ENCODE measurements at regions not wholly inside any gene's neighbourhood (a gene's known extent, or its start where the extent isn't known, plus 50 kb on each side); places are given as distances from the start of the nearest gene placed in this dataset.
"Not testable (repeated sequence)": the region's sequence is repeated elsewhere in the genome, so short reads cannot be mapped to it uniquely, and the experiment has no call there.

DNA sequence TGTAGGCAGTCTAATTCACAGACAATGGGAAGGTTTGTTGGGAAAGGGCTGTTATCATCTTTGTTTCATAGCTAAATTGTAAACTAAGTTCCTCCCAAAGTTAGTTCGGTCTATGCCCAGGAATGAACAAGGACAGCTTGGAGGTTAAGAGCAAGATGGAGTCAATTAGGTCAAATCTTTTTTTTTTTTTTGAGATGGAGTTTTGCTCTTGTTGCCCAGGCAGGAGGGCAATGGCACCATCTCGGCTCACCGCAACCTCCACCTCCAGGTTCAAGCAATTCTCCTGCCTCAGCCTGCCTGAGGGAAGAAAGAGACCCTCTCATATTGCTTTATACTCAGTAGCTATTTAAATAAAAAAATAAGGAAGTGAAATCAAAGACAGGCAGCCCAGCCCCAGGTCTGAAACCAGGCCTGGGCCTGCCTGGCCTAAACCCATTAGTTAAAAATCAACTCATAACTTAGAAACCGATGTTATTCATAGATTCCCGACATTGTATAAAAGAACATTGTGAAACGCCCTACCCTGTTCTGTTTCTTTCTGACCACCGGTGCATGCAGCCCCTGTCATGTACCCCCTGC, 297.4 kb upstream of the SGCG start:
- Histone ChIP-seq H3K9me3 (ENCODE audit: control insufficient read depth, insufficient read depth, low read length) (no peaks in the 10 kb centered on the region), H3K27me3 (ENCODE audit: control insufficient read depth, insufficient read depth, low read length) (no peaks in the 10 kb centered on the region), H3K27ac (ENCODE audit: low read depth, low read length) (no peak overlapping the region), H3K4me3 (ENCODE audit: low read depth, low read length) (no peak overlapping the region)
- ChIA-PET CTCF (no interaction called here), POLR2A (no interaction called here)
- TF ChIP-seq, protein P1, sequence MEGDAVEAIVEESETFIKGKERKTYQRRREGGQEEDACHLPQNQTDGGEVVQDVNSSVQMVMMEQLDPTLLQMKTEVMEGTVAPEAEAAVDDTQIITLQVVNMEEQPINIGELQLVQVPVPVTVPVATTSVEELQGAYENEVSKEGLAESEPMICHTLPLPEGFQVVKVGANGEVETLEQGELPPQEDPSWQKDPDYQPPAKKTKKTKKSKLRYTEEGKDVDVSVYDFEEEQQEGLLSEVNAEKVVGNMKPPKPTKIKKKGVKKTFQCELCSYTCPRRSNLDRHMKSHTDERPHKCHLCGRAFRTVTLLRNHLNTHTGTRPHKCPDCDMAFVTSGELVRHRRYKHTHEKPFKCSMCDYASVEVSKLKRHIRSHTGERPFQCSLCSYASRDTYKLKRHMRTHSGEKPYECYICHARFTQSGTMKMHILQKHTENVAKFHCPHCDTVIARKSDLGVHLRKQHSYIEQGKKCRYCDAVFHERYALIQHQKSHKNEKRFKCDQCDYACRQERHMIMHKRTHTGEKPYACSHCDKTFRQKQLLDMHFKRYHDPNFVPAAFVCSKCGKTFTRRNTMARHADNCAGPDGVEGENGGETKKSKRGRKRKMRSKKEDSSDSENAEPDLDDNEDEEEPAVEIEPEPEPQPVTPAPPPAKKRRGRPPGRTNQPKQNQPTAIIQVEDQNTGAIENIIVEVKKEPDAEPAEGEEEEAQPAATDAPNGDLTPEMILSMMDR (IDR thresholded peaks at IDR 0.05; ENCODE audit: low read depth, low read length) = no peak
- DNase-seq (ENCODE audit: low read depth, low spot score) = no peak

DNA sequence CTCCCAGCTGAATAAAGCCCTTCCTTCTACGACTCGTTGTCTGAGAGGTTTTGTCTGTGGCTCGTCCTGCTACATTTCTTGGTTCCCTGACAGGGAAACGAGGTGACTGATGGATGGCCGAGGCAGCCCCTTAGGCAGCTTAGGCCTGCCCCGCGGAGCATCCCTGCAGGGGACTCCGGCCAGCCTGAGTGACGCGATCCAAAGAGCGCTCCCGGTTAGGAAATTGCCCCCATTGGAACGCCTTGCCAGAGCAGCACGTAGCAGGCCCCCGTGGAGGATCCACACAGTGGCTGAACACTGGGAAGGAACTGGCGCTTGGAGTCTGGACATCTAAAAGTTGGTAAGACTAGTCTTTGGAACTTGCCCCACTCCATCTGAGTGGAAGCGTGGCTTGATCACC, 296.8 kb upstream of the SGCG start:
- ChIA-PET CTCF (no interaction called here), POLR2A (no interaction called here)
- no peak for DNase-seq (ENCODE audit: low read depth, low spot score)
- H3K27ac ChIP-seq (ENCODE audit: low read depth, low read length) = no peak overlapping the region
- TF ChIP-seq, protein P1 (IDR thresholded peaks at IDR 0.05; ENCODE audit: low read depth, low read length) = no peak
- H3K9me3 ChIP-seq (ENCODE audit: control insufficient read depth, insufficient read depth, low read length) = no peaks in the 10 kb centered on the region
- H3K27me3 ChIP-seq (ENCODE audit: control insufficient read depth, insufficient read depth, low read length) = no peaks in the 10 kb centered on the region
- H3K4me3 ChIP-seq (ENCODE audit: low read depth, low read length) = no peak overlapping the region

DNA sequence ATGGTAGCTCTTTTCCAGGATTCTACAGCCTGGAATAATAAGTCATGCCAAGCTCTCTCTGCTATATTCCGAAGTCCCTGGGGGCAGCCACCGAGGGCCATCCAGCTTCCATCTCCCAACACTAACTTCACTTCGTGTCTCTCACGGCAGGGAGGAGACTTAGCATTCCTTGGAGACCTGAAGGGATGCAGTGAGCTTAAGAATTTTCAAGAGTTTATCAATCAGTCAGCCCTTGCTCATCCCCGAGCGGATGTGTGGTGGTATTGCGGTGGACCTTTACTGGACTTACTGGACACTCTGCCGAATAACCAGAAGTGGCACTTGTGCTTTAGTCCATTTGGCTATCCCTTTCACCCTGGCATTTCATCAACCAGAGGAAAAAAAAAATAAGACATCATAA, 294.7 kb upstream of the SGCG start:
- DNase-seq (ENCODE audit: low read depth, low spot score); H3K9me3 ChIP-seq (ENCODE audit: control insufficient read depth, insufficient read depth, low read length); H3K4me3 ChIP-seq (ENCODE audit: low read depth, low read length); POLR2A ChIA-PET; CTCF ChIA-PET; H3K27me3 ChIP-seq (ENCODE audit: control insufficient read depth, insufficient read depth, low read length); H3K27ac ChIP-seq (ENCODE audit: low read depth, low read length): not testable (repeated sequence)

DNA sequence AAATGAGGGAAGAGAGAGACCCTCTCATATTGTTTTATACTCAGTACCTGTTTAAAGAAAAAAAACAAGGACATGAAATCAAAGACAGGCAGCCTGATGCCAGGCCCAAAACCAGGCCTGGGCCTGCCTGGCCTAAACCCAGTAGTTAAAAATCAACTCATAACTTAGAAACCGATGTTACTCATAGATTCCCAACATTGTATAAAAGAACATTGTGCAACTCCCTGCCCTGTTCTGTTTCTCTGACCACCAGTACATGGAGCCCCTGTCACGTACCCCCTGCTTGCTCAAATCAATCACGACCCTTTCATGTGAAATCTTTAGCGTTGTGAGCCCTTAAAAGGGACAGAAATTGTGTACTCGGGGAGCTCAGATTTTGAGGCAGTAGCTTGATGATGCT, 291.4 kb upstream of the SGCG start:
- POLR2A ChIA-PET = not testable (repeated sequence)

DNA sequence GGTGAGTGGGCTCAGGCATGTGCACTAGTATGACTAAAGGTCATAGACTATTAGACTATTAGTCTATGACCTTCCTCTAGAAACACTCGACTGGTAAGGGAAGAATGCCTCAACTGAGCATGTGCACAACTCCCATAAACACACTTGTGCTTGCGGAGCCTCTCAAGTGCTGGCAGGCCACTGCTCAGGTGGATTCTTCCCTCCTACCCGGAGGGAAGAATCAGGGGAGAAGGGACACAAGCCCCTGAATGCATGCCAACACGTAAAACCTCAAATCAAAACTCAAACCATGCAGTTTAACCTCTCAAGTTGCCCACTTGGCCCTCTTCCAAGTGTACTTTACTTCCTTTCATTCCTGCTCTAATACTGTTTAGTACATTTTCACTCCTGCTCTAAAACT, 287.6 kb upstream of the SGCG start:
- Histone ChIP-seq H3K27me3 (ENCODE audit: control insufficient read depth, insufficient read depth, low read length) (no peaks in the 10 kb centered on the region), H3K9me3 (ENCODE audit: control insufficient read depth, insufficient read depth, low read length) (peaks cover 10% of the 10 kb centered on the region), H3K4me3 (ENCODE audit: low read depth, low read length) (no peak overlapping the region), H3K27ac (ENCODE audit: low read depth, low read length) (no peak overlapping the region)
- DNase-seq (ENCODE audit: low read depth, low spot score) = no peak
- POLR2A ChIA-PET = no interaction called here
- CTCF ChIA-PET = no interaction called here
- TF ChIP-seq, protein P1 (IDR thresholded peaks at IDR 0.05; ENCODE audit: low read depth, low read length) = no peak

More for the DNA sequence above, 291.4 kb upstream of the SGCG start:
- CTCF ChIA-PET; H3K27me3 ChIP-seq (ENCODE audit: control insufficient read depth, insufficient read depth, low read length); H3K4me3 ChIP-seq (ENCODE audit: low read depth, low read length); H3K9me3 ChIP-seq (ENCODE audit: control insufficient read depth, insufficient read depth, low read length); H3K27ac ChIP-seq (ENCODE audit: low read depth, low read length); DNase-seq (ENCODE audit: low read depth, low spot score): not testable (repeated sequence)

DNA sequence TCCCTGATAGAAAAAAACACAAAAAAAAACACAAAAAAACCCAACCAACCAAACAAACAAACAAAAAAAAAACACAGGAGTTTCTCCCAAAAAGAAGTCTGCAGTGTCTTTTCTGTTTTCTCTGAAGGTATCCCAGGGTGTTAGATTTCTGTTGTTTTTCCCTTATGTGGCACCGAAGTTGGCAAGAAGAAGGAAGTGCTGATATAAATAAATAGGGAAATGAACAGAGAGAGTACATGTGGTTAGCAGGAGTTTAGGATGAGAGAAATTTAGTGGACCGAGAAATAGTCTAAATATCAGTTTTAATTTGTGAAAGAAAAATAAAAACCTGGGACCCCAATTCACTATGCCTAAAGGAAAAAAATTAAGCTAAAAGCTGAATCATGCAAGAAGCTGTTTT, 287.0 kb upstream of the SGCG start:
- peaks cover 12% of the 10 kb centered on the region for H3K9me3 ChIP-seq (ENCODE audit: control insufficient read depth, insufficient read depth, low read length)

More for the DNA sequence above, 287.0 kb upstream of the SGCG start:
- ChIA-PET POLR2A (no interaction called here), CTCF (no interaction called here)
- no peak for DNase-seq (ENCODE audit: low read depth, low spot score)
- Histone ChIP-seq H3K4me3 (ENCODE audit: low read depth, low read length) (no peak overlapping the region), H3K27me3 (ENCODE audit: control insufficient read depth, insufficient read depth, low read length) (no peaks in the 10 kb centered on the region), H3K27ac (ENCODE audit: low read depth, low read length) (no peak overlapping the region)
- TF ChIP-seq, protein P1 (IDR thresholded peaks at IDR 0.05; ENCODE audit: low read depth, low read length) = no peak

All from AG04450 (cell line).